ENCODE measurements at regions not wholly inside any gene's neighbourhood (a gene's known extent, or its start where the extent isn't known, plus 50 kb on each side); places are given as distances from the start of the nearest gene placed in this dataset.

DNA sequence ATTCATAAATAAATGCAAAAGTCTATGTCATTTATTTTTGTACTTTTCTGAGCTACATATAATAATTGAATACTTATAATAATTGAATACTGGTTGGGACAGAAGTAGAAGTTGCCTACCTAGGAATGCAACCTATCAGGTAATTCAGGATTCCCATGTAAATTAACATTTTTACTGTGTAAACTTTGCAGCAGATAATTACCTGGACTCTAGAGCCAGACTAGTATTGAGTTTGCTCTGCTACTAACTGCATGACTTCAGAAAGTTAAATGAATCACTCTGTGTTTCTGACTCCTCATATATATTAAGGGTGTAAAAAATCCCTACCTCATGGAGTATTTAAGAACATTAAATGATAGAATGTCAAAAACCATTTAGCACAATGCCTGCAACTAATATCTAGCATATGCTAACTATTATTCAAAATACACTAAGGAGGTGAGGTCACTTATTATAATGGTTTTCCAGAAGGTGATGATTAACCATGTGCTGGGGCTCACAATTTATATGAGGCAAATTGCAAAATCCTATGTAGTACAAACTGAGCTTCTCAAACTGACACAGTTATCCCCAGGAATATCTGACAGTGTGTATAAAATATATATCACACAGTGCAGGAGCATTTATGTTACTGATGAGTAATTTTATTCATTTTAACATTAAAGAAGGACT is 138.1 kb upstream of the ANO3 start:
- DNase-seq: no peak

- no peak for DNase-seq
Measured at GRCh38 chr11:26194881-26195280, 137.0 kb upstream of the ANO3 start.

DNA sequence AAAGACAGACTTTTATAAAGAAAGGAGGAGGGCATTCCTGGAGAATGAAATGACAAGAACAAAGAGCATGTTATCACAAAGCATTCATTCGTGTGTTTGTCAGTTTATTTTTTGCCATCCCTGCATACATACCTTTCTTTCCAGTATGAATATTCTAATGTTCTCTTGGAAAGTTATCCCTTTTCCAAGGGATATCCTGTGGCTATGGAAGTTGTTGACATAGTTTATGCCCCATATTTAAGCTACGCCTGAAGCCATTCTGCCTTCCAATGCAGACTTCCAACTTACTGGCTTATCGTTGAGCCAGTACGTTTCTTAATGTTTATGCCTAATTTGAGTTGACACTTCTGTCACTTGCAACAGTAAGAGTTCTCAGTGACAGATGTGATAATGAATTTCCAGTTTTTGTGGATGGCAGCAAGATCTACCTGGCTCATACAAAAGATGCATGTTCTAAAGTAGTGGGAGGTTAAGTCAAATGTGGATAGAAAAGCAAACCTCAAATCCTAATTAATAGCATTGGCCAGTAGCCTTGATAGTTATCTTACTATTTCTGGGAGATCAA is 133.3 kb upstream of the ANO3 start:
- DNase-seq: no peak

- peak; percentile 22 for DNase-seq
Measured at GRCh38 chr11:26199331-26200095, 132.4 kb upstream of the ANO3 start.

DNA sequence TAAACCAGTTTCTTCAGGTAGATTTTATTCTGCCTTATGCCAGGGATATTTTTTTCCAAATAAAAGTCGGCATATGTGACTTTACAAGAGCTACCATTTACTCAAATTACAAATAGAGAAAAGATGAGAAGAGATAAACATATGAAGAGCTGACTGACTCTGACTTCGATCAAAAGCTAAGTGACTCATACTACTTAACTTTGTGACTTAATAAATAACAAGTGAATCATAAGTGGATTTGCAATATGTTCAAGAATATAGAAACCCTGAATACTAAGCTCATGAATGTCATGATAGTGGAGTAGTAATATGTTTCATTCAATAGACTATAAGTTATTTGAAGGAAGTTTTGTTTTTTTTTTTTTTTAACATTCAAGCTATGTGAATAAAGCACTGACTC is 130.5 kb upstream of the ANO3 start:
- DNase-seq: no peak

DNA sequence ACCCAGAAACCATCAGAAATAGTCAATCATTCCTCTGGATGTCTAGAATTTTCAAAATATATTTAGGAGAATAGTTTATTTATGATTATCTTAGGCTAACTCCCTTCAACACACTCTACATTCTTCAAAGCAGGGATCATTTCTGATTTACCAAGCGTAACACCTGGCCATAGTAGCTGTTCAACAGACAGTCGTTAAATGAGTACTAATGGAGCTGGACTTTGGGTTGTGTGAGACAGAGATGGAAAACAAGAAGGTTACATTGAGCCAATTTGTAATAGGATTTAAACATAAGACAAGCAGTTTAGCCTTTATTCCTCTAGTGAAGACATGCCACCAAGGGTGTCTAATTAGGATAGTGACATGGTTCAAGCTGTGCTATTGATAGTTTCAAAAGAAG is 129.2 kb upstream of the ANO3 start:
- no peak for DNase-seq

GRCh38 chr11:26204101-26204500 is 127.8 kb upstream of the ANO3 start:
- peak; percentile 6 for DNase-seq

DNA sequence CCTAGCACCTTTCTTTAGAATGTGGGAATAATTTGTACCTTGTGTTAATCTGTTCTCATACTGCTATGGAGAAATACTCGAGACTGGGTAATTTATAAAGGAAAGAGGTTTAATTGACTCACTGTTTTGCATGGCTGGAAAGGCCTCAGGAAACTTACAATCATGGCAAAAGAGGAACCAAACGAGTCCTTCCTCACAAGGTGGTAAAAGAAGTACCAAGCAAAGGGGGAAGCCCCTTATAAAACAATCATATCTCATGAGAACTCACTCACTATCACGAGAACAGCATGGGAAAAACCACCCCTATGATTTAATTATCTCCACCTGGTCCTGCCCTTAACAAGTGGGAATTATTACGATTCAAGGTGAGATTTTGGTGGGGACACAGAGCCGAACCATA is 127.1 kb upstream of the ANO3 start:
- no peak for DNase-seq

DNA sequence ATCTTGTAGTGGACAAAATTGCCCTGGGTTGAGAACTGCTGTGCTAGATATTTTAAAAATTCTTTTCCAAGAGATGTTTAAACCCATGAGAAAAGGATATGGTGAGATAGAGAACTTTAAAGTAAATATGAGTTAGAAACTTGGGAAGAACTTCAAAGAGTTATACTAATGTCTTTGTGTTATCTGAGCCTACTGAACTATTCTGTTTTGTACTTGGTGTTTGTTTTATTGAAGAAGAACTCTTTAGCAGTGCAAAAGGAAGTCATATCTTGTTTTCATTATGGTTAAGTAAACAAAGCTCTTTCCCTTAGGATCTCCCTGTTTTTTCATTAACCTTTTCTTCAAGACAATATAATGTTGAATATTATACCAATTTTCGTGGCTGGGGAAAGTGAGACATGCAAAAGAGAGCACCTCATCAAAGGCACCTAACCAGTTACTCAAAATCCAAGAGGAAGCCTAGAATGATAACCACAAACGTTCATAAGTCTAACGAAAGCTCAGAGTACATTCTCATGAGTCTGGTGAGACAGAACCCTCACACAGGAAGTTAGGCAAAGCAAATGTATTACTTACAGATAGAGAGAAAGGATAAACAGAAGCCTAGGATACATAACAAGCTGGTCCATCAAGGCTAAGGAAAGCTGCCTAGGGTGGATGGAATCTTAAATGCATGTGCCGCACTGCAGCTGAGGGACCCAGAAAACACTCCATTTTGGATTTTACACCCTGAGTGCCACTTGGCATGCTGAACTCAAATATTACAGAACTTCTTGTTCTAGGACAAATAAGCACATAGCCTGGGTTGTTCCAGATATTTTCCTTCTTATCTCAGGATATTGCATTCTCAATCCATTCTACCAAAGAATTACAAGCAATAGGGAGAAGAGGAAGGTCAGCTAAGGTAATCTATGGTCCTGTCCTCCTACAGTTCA is 112.5 kb upstream of the ANO3 start:
- no peak for DNase-seq

DNA sequence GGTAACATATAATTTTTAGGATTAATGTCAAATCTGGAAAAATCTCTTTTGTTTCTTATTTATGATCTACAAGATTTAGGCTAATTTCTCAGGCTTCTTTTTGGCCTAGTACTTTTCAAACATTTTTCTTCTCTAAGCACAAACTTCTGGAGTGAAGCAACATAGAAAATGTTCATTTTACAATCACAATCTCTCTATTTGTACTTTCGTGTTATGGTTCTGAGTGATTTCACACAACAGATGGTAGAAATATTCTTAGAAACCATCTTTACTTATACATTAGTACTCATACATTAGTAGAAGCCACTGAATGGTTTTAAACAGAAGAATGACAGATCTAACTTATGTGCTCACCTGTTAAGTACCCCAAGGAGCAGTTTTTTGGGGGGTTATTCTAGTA is 106.3 kb upstream of the ANO3 start:
- no peak for DNase-seq

DNA sequence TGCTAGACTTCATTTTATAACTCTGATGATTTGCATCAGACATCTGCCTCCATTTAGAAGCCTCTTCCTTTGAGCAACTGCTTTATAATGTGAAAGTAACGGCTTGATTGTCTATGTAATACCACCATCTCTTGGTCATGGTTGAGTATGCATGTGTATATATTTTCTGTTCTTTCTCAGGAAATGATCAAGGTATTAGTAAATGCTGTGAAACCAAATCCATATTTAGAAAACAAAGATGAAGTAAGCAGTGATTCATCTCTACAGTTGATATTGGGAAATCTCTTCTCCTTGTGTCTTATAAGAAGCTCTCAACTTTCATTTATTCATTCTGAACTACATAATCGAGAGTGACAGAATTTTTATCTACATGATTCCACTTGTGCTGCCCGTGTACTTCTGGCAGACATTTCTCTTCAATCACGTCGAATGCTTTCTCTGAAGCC is 104.6 kb upstream of the ANO3 start:
- DNase-seq: peak; percentile 63

GRCh38 chr11:26227883-26228502 is 103.9 kb upstream of the ANO3 start:
- DNase-seq: no peak

DNA sequence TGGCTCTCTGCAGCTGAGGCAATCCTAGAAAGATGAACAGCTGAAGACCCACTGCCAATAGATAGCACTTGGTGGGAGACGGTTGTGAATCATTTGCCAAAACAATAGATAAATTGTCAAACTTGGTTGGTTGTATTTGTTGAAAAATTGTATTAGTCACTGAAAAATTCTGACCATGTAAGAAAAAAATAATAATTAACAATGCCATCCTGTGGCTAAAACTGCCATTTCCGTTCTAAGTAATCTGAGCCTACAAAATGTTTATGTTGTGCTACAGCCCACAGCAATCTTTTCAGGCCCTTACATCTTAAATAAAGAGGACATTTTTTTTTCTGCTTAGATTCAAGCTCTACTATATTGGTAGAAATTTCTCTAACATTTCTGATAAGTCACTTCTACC is 103.2 kb upstream of the ANO3 start:
- no peak for DNase-seq

- DNase-seq: peak; percentile 15
Measured at GRCh38 chr11:26229257-26229656, 102.7 kb upstream of the ANO3 start.

DNA sequence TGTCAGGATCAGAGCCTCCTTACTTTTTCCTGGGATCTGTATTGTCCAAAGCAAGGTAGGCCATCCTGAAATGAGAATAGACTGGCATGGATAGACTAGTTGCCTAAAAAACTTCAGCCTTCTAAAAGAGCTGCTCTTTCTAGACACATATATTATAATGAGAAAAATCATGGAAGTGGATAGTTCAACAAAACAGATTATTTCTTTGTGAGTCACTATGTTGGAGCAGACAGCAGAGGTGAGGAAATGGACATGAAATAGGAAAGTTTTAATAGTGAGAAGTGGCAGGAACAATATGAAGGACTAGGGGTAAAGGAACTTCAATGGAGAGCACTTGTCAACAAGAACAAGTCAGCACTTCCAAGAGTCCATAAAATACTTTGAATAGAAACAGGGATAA is 101.9 kb upstream of the ANO3 start:
- no peak for DNase-seq

DNA sequence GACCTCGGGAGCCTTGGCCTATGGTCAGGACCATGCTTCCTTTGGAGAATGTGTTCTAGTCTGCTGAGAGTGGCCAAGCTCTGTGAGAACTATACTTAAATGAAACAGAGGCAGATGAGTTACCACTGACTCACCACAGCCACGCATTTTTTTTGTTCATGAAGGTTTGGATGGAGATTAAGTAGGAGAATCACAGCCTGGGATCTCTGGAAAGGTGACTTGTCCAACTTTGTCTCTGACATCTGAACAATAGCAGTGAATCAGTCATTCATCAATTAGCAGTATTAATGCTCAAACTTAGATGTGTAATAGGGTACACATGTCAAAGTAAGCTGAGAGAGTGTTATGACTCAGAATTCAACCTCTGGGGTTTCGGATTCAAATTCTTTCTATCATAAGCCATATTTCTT is 100.7 kb upstream of the ANO3 start:
- no peak for DNase-seq

DNA sequence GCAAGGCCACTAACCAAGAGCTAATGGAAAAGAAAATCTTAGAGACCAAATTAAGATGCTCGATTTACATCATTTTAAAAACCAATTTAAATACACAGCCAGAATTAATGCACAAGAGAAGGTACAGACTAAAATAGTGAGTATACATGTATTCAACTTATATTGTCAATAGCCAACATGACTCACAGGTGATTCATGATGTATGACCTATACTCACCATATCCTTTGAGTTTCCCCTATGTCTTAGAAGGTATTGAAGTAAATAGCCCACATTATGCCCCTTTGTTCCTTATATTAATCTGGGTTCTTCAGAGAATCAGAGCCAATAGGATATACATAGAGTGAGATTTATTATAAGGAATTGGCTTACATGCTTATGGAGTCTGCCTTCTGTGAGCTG is 97.5 kb upstream of the ANO3 start:
- DNase-seq: no peak

- DNase-seq: no peak
Measured at GRCh38 chr11:26243426-26243825, 88.5 kb upstream of the ANO3 start.

DNA sequence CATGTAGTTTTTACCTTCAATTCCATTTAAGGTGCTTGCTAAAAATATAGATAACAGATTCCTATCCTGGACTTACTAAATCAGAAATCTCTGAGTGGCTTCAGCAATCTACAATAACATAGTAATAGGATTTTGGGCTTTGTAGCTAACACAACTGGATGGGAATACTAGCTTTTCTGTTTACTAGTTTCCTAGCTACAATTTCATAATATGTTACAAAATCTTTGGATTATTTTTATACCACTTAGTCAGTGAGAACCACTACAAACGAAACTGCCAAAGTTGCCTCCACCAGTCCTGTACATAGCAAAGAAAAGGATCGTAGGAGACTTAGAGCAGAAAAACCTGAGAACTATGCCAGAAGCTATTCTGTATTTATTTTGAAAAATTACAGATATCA is 87.7 kb upstream of the ANO3 start:
- DNase-seq: no peak

DNA sequence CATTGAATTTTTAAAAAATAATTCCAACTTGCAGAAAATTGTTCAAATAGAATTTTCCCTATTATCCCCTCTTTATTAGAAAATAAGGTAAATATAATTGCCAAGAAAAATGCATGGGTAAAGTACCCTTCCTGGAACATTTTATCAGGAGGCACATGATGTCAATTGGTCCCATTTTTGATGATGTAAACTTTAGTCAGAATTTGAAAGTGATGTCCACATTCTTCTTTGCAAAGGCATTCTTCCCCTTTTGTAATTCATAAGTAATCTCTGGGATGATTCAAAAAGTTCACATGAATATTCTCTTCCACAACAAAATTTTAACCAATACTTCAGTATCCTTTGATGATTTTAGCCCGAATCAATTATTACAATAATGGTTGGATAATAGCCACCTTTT is 86.9 kb upstream of the ANO3 start:
- DNase-seq: no peak

DNA sequence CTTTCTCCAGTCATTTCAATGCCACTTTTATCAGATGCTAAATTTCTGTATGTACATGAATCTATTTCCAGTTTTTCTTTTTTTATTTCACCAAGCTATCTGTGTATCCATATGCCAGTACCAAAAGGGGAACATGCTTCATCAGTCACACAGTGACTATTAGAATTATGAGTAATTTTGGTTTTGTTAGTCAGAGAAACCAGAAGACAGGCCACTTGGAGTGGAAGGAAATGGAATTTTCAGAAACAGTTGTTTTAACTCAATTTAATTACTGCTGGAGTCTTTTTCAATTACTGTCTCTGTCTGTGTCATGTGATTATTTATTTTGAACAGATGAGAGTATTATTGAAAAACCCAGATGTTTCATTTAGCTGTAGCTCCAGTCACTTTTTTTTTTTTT is 84.6 kb upstream of the ANO3 start:
- no peak for DNase-seq

GRCh38 chr11:26248661-26249060 is 83.3 kb upstream of the ANO3 start:
- no peak for DNase-seq

All from tongue (tissue), 1 donor.